Kidney (tissue), 13 donors: ENCODE measurements at regions not wholly inside any gene's neighbourhood (a gene's known extent, or its start where the extent isn't known, plus 50 kb on each side); places are given as distances from the start of the nearest gene placed in this dataset.

Experiments
- DNase-seq, 5 donors: peaks; one replicate each; pipeline ENCODE4 v3.0.0-alpha.2; 2013 to 2020
- FAIRE-seq: peaks from 2 replicates; lab custom pipeline; 2012; peaks lifted over from hg19 to GRCh38; lab: Jason Lieb, UNC
- H3K27ac ChIP-seq, 2 donors: one replicate each; pipeline ENCODE4 v1.7.0; 2013; ENCODE audit warnings: low read depth in 2 of 2, low read length in 2 of 2, inconsistent platforms in 1 of 2
- H3K27me3 ChIP-seq: one replicate; pipeline ENCODE4 v1.7.1; 2013; ENCODE audit warnings: low read length, inconsistent platforms; ENCODE audit not compliant: control insufficient read depth, insufficient read depth
- H3K36me3 ChIP-seq, 3 donors: one replicate each; pipeline versions ENCODE4 v1.7.0 to v1.7.1; 2013; ENCODE audit warnings: low read length in 3 of 3, control low read depth in 1 of 3, inconsistent platforms in 1 of 3; ENCODE audit not compliant: insufficient read depth in 3 of 3, control insufficient read depth in 2 of 3
- H3K4me1 ChIP-seq, 3 donors: one replicate each; pipeline versions ENCODE4 v1.7.0 to v1.7.1; 2013; ENCODE audit warnings: low read length in 3 of 3, inconsistent platforms in 1 of 3, low read depth in 1 of 3; ENCODE audit not compliant: control insufficient read depth in 2 of 3, insufficient read depth in 2 of 3
- H3K4me3 ChIP-seq, 3 donors: one replicate each; pipeline versions ENCODE4 v1.7.0 to v1.8.1; 2013; ENCODE audit warnings: low read length in 3 of 3, control low read depth in 1 of 3, inconsistent platforms in 1 of 3
- H3K9ac ChIP-seq, 3 donors: one replicate each; pipeline versions ENCODE4 v1.7.0 to v1.7.1; 2013; ENCODE audit warnings: low read length in 3 of 3, control low read depth in 1 of 3, inconsistent platforms in 1 of 3
- H3K9me3 ChIP-seq, 3 donors: one replicate each; pipeline versions ENCODE4 v1.7.0 to v1.7.1; 2013; ENCODE audit warnings: low read length in 3 of 3, control low read depth in 1 of 3, inconsistent platforms in 1 of 3; ENCODE audit not compliant: control insufficient read depth in 2 of 3, insufficient read depth in 1 of 3
- CTCF ChIP-seq: IDR thresholded peaks from 3 replicates; pipeline ENCODE4 v1.5.1; 2012; ENCODE audit warnings: mild to moderate bottlenecking, moderate library complexity, borderline replicate concordance; ENCODE audit not compliant: insufficient read depth; ENCODE audit errors: extremely low read depth
- intact Hi-C: fragments of 100-400 bp; cut with DNase I; formaldehyde crosslinking; loops from one replicate; pipeline ENCODE4 v1.11.1; 2022
- donor health status: control.
- donor health status: control.
- donor health status: control.
- donor health status: control.
- donor health status: control.
- donor health status: DM: yes; HTN: yes; CAD: no.
- donor health status: Normal renal cell carcinoma (clear cell type).

GRCh38 chr16:9308850-9309249 lies 217.4 kb downstream of the HAPSTR1 start:
- Histone ChIP-seq H3K9ac (no peak overlapping the region), H3K36me3 (no peaks in the 10 kb centered on the region), H3K27me3 (no peaks in the 10 kb centered on the region), H3K9me3 (no peaks in the 10 kb centered on the region), H3K4me1 (peaks cover 4 to 23% (median 7%) of the 10 kb centered on the region in 3 donors), H3K4me3 (peak overlapping the region in 1 of 3 donors; percentile 38), H3K27ac (peak overlapping the region in 1 of 2 donors; percentile 74)
- DNase-seq (peak in 3 of 5 donors; percentile 24 to 72 (median 68)), FAIRE-seq (no peak)
- TF ChIP-seq CTCF: no peak
- intact Hi-C loops: no loop called here

DNA sequence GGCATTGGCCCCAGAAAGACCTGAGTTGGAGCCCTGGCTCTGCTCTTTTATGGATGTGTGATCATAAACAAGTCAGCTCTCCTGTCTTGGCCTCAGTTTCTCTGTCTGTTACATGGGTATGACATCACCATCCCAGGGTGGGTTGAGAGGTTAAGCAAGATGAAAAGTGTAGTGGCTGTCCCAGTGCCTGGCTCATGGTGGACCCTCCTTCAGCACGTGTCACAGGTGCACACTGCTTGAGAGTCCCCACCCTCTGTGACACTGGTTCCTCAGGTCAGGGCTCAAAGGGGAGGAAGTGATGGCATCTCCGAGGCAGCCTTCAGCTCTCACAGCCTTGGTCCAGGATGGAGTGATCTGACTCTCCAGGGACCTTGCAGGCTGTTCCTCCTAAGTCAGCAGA lies 218.4 kb downstream of the HAPSTR1 start:
- intact Hi-C loops: no loop called here
- FAIRE-seq: no peak
- no peak overlapping the region for H3K9ac ChIP-seq

DNA sequence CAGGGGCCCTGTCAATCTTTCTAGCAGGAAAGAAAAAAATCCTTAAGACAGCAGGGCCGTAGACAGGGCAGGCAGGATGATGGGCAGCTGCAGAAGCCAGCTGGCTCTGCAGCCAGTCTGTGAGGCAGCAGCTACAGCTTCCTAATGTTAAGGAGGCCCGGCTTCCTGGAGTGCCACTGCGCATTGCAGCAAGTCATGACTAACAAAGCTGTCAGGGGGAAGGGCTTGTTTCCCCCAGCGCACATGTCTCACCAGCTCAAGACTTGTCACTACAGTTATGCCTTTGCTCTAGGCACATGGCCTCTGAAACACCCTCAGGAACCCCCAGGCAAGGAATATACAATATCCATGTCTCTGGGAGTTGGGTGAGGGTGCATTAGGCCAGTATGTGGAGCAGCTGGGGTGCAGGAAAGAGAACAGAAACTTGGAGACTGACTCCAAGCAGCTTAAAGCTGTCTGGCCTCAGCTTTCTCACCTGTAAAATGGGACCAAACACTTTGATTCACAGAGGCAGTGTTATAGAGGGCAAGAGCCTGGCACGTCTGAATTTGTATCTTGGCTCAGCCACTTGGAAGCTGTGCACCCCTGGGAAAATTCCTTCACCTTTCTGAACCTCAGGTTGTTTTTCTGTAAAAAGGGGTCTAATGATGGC lies 220.0 kb downstream of the HAPSTR1 start:
- no peaks in the 10 kb centered on the region for H3K36me3 ChIP-seq
- intact Hi-C loops: no loop called here
- FAIRE-seq (no peak), DNase-seq (peak in 3 of 5 donors; percentile 45 to 68 (median 48))
- H3K9ac ChIP-seq: no peak overlapping the region
- TF ChIP-seq CTCF: no peak
- H3K9me3 ChIP-seq: peaks cover 0 to under 1% (median 0%) of the 10 kb centered on the region in 3 donors
- no peak overlapping the region for H3K4me3 ChIP-seq
- H3K4me1 ChIP-seq: peaks cover 4 to 23% (median 7%) of the 10 kb centered on the region in 3 donors
- no peak overlapping the region for H3K27ac ChIP-seq
- no peaks in the 10 kb centered on the region for H3K27me3 ChIP-seq

More for the DNA sequence above, 218.4 kb downstream of the HAPSTR1 start:
- no peak for TF ChIP-seq CTCF
- Histone ChIP-seq H3K27ac (no peak overlapping the region), H3K9me3 (no peaks in the 10 kb centered on the region), H3K4me3 (no peak overlapping the region), H3K36me3 (no peaks in the 10 kb centered on the region), H3K27me3 (no peaks in the 10 kb centered on the region), H3K4me1 (peaks cover 4 to 23% (median 7%) of the 10 kb centered on the region in 3 donors)
- no peak for DNase-seq
